Stimulated activated CD8-positive, alpha-beta memory T cell treated with anti-CD3 and anti-CD28 coated beads, Interleukin-7, amount 100 ng/mL, for 48 hours (primary cell): ENCODE measurements at regions not wholly inside any gene's neighbourhood (a gene's known extent, or its start where the extent isn't known, plus 50 kb on each side); places are given as distances from the start of the nearest gene placed in this dataset.

ENCODE experiments used
- DNase-seq, 2 donors: peaks; one replicate each; pipeline ENCODE4 v3.0.0-alpha.2; 2020; ENCODE audit warnings: low read depth in 1 of 2; ENCODE audit errors: extremely low read depth in 1 of 2

DNA sequence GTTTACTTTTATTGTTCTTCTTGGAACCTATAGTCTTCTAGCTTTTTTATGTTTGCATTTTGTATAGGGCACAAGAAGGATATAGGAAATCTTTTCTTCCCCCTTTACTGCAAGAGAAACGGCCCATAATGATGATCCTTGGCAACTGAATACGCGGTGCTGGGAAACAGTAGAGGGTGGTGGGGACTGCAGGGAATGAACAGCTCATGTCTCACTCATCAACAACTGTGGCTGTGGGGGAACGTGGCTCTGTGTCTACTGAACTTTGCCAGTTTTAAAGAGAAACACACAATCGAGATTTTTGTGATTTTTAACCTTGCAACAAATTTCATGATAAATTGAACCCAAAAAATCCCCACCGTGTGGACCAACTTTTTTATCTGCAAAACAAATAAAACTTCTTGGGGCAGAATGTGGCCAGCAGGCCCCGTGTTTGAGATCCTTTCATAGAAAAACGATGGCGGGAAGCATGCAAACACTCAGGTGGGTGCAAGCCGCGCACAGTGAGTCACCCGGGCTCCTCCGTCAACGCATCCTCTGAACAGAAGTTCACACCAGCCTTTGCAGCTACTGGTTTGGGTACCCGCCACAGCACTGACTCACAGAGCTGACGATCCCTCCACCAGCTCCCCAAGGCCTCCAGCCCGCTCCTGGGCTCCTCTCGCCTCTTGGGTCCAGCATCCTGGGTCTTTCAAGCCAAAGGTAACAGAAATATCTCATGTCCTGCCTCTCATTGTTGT is 149.3 kb downstream of the COL6A3 start:
- DNase-seq = no peak

GRCh38 chr2:237268004-237268708 is 145.8 kb downstream of the COL6A3 start:
- no peak for DNase-seq

- DNase-seq = no peak
Measured at GRCh38 chr2:237269138-237269875, 144.7 kb downstream of the COL6A3 start.

DNA sequence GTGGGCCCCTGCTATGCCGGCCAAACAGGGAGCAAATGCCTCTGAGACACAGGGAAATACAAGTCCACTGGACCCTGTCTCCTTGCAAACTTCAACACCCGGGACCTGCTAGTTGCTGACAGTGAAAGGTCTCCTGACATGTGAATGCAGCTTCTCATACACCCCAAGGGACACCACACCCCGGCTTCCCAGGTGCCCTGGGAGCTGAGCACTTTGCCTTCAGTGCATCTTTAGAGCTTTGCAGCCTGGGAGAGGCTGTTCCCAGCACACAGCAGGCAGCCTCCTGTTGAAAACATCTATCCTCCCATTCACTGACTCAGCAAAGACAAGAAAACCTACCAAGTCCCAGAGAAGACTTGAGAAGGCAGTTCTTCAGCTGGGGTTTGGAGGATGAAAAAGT is 143.4 kb downstream of the COL6A3 start:
- no peak for DNase-seq

- no peak for DNase-seq
Measured at GRCh38 chr2:237271698-237272652, 142.0 kb downstream of the COL6A3 start.
